Endothelial cell of umbilical vein (primary cell): ENCODE measurements at regions not wholly inside any gene's neighbourhood (a gene's known extent, or its start where the extent isn't known, plus 50 kb on each side); places are given as distances from the start of the nearest gene placed in this dataset.

Experiments
- BruUV-seq: library from RNA; stranded (reverse); fragments of 400-500 nt; replicated peaks from 2 replicates; lab custom pipeline; 2021; lab: Mats Ljungman, UMichigan
- CTCF ChIA-PET: fragments of 300-600, 350-600 bp; sonication (Branson Sonifier 250); formaldehyde crosslinking; loops from one replicate; lab custom pipeline; 2021; ENCODE audit warnings: antibody characterized with exemption, inconsistent platforms; lab: Charles Lee
- POLR2A ChIA-PET: fragments of 300-600, 350-600 bp; sonication (Branson Sonifier 250); formaldehyde crosslinking; loops from one replicate; lab custom pipeline; 2021; ENCODE audit warnings: antibody characterized with exemption, inconsistent platforms; lab: Charles Lee
- DNase-seq: peaks from one replicate; pipeline ENCODE4 v3.0.0-alpha.2; 2011; ENCODE audit warnings: low read depth, low spot score
- FAIRE-seq: peaks from 2 replicates; lab custom pipeline; 2011; peaks lifted over from hg19 to GRCh38; lab: Jason Lieb, UNC
- H2AFZ ChIP-seq: 2 replicates; pipeline ENCODE4 v1.6.0; 2012; ENCODE audit warnings: low read depth, low read length, control low read depth, inconsistent platforms
- H3K27ac ChIP-seq: 2 replicates; pipeline ENCODE4 v1.5.1; 2011; ENCODE audit warnings: low read depth, mild to moderate bottlenecking, control low read depth, low read length, moderate library complexity; ENCODE audit not compliant: insufficient read depth
- H3K27me3 ChIP-seq, 2 experiments: 2 replicates each; pipeline versions ENCODE4 v1.6.0 to v1.6.1; 2011; ENCODE audit warnings: low read length in 2 of 2, mixed read lengths in 1 of 2; ENCODE audit not compliant: control insufficient read depth in 2 of 2, insufficient read depth in 2 of 2
- H3K36me3 ChIP-seq, 2 experiments: 2 replicates in 1 of 2; 3 replicates in 1 of 2; pipeline ENCODE4 v1.5.1; 2011; ENCODE audit warnings: low read length in 2 of 2, mild to moderate bottlenecking in 1 of 2, moderate library complexity in 1 of 2; ENCODE audit not compliant: control insufficient read depth in 2 of 2, insufficient read depth in 2 of 2; ENCODE audit errors: extremely low read depth in 1 of 2
- H3K4me1 ChIP-seq: 3 replicates; pipeline ENCODE4 v1.5.1; 2011; ENCODE audit warnings: mild to moderate bottlenecking, low read length; ENCODE audit not compliant: control insufficient read depth, insufficient read depth; ENCODE audit errors: extremely low read depth
- H3K4me2 ChIP-seq: 2 replicates; pipeline ENCODE4 v1.6.1; 2011; ENCODE audit warnings: low read length, control low read depth, mixed read lengths; ENCODE audit not compliant: insufficient read depth
- H3K4me3 ChIP-seq, 3 experiments: fragments of 200-600 bp in 1 of 3; sonication (generic), shearing (Covaris generic) in 1 of 3; replicated peaks in 1 of 3; 2 replicates each; pipeline ENCODE4 v1.5.1; 2011 to 2016; ENCODE audit warnings: control low read depth in 3 of 3, low read length in 3 of 3, mild to moderate bottlenecking in 2 of 3, inconsistent platforms in 1 of 3, low read depth in 1 of 3, moderate library complexity in 1 of 3; ENCODE audit not compliant: insufficient read depth in 1 of 3
- H3K79me2 ChIP-seq: 2 replicates; pipeline ENCODE4 v1.6.0; 2012; ENCODE audit warnings: low read length, inconsistent platforms; ENCODE audit not compliant: control insufficient read depth, insufficient read depth
- H3K9ac ChIP-seq: replicated peaks from 2 replicates; pipeline ENCODE3; 2011; ENCODE audit warnings: low read length, control low read depth; ENCODE audit not compliant: insufficient read depth; ENCODE audit errors: extremely low read depth
- H3K9me1 ChIP-seq: replicated peaks from 3 replicates; pipeline ENCODE4 v1.6.0; 2011; ENCODE audit warnings: mild to moderate bottlenecking, low read length; ENCODE audit not compliant: control insufficient read depth, insufficient read depth; ENCODE audit errors: extremely low read depth
- H3K9me3 ChIP-seq: replicated peaks from 2 replicates; pipeline ENCODE4 v1.5.1; 2012; ENCODE audit warnings: low read length, inconsistent platforms; ENCODE audit not compliant: control insufficient read depth, insufficient read depth
- H4K20me1 ChIP-seq: replicated peaks from 2 replicates; pipeline ENCODE3; 2011; ENCODE audit warnings: mild to moderate bottlenecking, low read length; ENCODE audit not compliant: control insufficient read depth, insufficient read depth; ENCODE audit errors: extremely low read depth
- EZH2 ChIP-seq: IDR thresholded peaks from 2 replicates; pipeline ENCODE4 v1.6.1; 2012; ENCODE audit warnings: borderline replicate concordance, low read depth, mild to moderate bottlenecking, moderate library complexity, low read length, inconsistent platforms; ENCODE audit not compliant: severe bottlenecking
- FOS ChIP-seq: IDR thresholded peaks from 2 replicates; pipeline ENCODE4 v1.6.1; 2011; ENCODE audit warnings: mild to moderate bottlenecking, low read length, moderate library complexity, borderline replicate concordance; ENCODE audit not compliant: insufficient read depth
- GATA2 ChIP-seq: IDR thresholded peaks from 2 replicates; pipeline ENCODE4 v1.7.0; 2011; ENCODE audit warnings: low read depth, mild to moderate bottlenecking, moderate library complexity, mixed read lengths, low read length; ENCODE audit not compliant: insufficient read length, insufficient read depth
- JUN ChIP-seq: IDR thresholded peaks from 2 replicates; pipeline ENCODE4 v1.6.1; 2011; ENCODE audit warnings: borderline replicate concordance, low read depth; ENCODE audit not compliant: insufficient read length, insufficient read depth
- MAX ChIP-seq: IDR thresholded peaks from 2 replicates; pipeline ENCODE4 v1.6.1; 2011; ENCODE audit not compliant: insufficient read depth, insufficient read length
- MYC ChIP-seq: IDR thresholded peaks from one replicate; pipeline ENCODE4 v1.6.1; 2011; ENCODE audit warnings: mild to moderate bottlenecking, low read depth, low read length
- POLR2A ChIP-seq: IDR thresholded peaks from 2 replicates; pipeline ENCODE4 v1.6.1; 2012; ENCODE audit warnings: low read depth, mild to moderate bottlenecking, control low read depth, low read length
- POLR2AphosphoS5 ChIP-seq: IDR thresholded peaks from 2 replicates; pipeline ENCODE4 v1.6.1; 2012; ENCODE audit warnings: low read depth, mild to moderate bottlenecking, control low read depth, low read length, moderate library complexity; ENCODE audit not compliant: insufficient read depth
- dilution Hi-C: fragments of 300-500 bp; cut with MboI; formaldehyde crosslinking; loops from one replicate; pipeline ENCODE4 v1.15.0; 2019; ENCODE audit warnings: low sequenced_read_pairs; ENCODE audit not compliant: extremely low pct_ligation_motif_present
- intact Hi-C: fragments of 100-400 bp; cut with micrococcal nuclease; formaldehyde crosslinking; loops from one replicate; pipeline ENCODE4 v1.10.0; 2022
- TF ChIP-seq, protein P1 (sequence below), 2 donors: IDR thresholded peaks; 1 replicate in 1 of 2; 2 replicates in 1 of 2; pipeline ENCODE4 v1.5.1; 2011; ENCODE audit warnings: low read length in 2 of 2, mild to moderate bottlenecking in 2 of 2, moderate library complexity in 2 of 2, control low read depth in 1 of 2, inconsistent platforms in 1 of 2, low read depth in 1 of 2; ENCODE audit not compliant: insufficient read depth in 1 of 2; ENCODE audit errors: extremely low read depth in 1 of 2

GRCh38 chr1:177877086-177877485 lies 92.8 kb downstream of the SEC16B start:
- POLR2A ChIA-PET: no interaction called here
- Histone ChIP-seq H3K4me1 (no peaks in the 10 kb centered on the region), H3K36me3 (no peaks in the 10 kb centered on the region), H3K9ac (no peak overlapping the region), H3K79me2 (no peaks in the 10 kb centered on the region), H2AFZ (no peak overlapping the region), H4K20me1 (no peaks in the 10 kb centered on the region), H3K4me3 (no peak overlapping the region), H3K27me3 (no peaks in the 10 kb centered on the region), H3K4me2 (no peak overlapping the region), H3K9me3 (no peaks in the 10 kb centered on the region), H3K27ac (no peak overlapping the region), H3K9me1 (no peaks in the 10 kb centered on the region)
- CTCF ChIA-PET: no interaction called here
- no peak for FAIRE-seq
- dilution Hi-C loops (no loop called here), intact Hi-C loops (no loop called here)
- BruUV-seq: no TSS peak
- no peak for TF ChIP-seq POLR2A
- no peak for TF ChIP-seq EZH2
- no peak for TF ChIP-seq POLR2AphosphoS5
- TF ChIP-seq GATA2: no peak
- TF ChIP-seq MYC: no peak
- TF ChIP-seq JUN: no peak
- TF ChIP-seq MAX: no peak
- no peak for TF ChIP-seq FOS
- TF ChIP-seq, protein P1, sequence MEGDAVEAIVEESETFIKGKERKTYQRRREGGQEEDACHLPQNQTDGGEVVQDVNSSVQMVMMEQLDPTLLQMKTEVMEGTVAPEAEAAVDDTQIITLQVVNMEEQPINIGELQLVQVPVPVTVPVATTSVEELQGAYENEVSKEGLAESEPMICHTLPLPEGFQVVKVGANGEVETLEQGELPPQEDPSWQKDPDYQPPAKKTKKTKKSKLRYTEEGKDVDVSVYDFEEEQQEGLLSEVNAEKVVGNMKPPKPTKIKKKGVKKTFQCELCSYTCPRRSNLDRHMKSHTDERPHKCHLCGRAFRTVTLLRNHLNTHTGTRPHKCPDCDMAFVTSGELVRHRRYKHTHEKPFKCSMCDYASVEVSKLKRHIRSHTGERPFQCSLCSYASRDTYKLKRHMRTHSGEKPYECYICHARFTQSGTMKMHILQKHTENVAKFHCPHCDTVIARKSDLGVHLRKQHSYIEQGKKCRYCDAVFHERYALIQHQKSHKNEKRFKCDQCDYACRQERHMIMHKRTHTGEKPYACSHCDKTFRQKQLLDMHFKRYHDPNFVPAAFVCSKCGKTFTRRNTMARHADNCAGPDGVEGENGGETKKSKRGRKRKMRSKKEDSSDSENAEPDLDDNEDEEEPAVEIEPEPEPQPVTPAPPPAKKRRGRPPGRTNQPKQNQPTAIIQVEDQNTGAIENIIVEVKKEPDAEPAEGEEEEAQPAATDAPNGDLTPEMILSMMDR (IDR thresholded peaks at IDR 0.05; ENCODE audit: extremely low read depth in 1 of 2, insufficient read depth in 1 of 2, low read depth in 1 of 2, low read length in 2 of 2): no peak
- DNase-seq: no peak
